ENCODE measurements at regions not wholly inside any gene's neighbourhood (a gene's known extent, or its start where the extent isn't known, plus 50 kb on each side); places are given as distances from the start of the nearest gene placed in this dataset.

GRCh38 chr5:67732471-67732870 lies 483.1 kb upstream of the PIK3R1 start:
- no peak overlapping the region for H3K4me3 ChIP-seq (ENCODE audit: low read length in 2 of 2)
- no peaks in the 10 kb centered on the region for H3K27me3 ChIP-seq (ENCODE audit: insufficient read depth, low read length)
- peaks cover 0 to 2% (median 0%) of the 10 kb centered on the region in 8 donors for H3K9me3 Mint-ChIP-seq
- H3K36me3 Mint-ChIP-seq, result peaks cover 0 to 1% of the 10 kb centered on the region in 2 donors
- H3K36me3 ChIP-seq (ENCODE audit: insufficient read depth, low read length), result no peaks in the 10 kb centered on the region
- H3K4me3 Mint-ChIP-seq, result peak overlapping the region in 1 of 8 donors; percentile 11
- ChIA-PET CTCF (ENCODE audit: partially characterized antibody) (no interaction called here), POLR2A (ENCODE audit: partially characterized antibody) (no interaction called here)
- H3K27me3 Mint-ChIP-seq, result peaks cover 14 to 15% of the 10 kb centered on the region in 2 donors
- no peak for DNase-seq
- H3K9me3 ChIP-seq (ENCODE audit: control insufficient read depth in 1 of 2, low read length in 2 of 2), result no peaks in the 10 kb centered on the region
- no peaks in the 10 kb centered on the region for H3K4me1 Mint-ChIP-seq
- no peaks in the 10 kb centered on the region for H3K4me1 ChIP-seq (ENCODE audit: insufficient read depth, low read length)
- H3K27ac Mint-ChIP-seq, result no peak overlapping the region
- H3K27ac ChIP-seq (ENCODE audit: low read depth, low read length), result no peak overlapping the region
- intact Hi-C loops (cut with micrococcal nuclease), result no loop called here

DNA sequence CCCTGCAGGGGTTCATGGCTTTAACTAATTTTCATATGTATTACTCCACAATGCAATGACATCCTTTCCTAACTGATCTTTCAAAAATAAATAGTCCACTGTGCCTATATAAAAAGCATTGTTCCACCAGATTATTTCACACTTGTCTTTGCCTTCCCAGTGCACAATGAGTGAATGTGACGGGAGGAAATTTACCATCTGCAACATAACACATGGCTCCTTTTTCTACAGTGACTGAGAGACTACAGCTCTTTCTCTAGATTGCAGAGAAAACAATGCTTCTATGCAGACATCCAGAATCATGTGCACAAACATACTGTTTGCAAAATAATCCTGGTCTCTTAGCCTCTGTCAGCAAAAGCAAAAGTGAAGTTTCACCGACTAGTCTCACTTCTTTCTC lies 483.7 kb upstream of the PIK3R1 start:
- CTCF ChIA-PET (ENCODE audit: partially characterized antibody), result no interaction called here
- intact Hi-C loops (cut with micrococcal nuclease), result no loop called here
- Histone ChIP-seq H3K9me3 (ENCODE audit: control insufficient read depth in 1 of 2, low read length in 2 of 2) (no peaks in the 10 kb centered on the region), H3K27ac (ENCODE audit: low read depth, low read length) (no peak overlapping the region), H3K4me3 (ENCODE audit: low read length in 2 of 2) (no peak overlapping the region), H3K27me3 (ENCODE audit: insufficient read depth, low read length) (no peaks in the 10 kb centered on the region), H3K36me3 (ENCODE audit: insufficient read depth, low read length) (no peaks in the 10 kb centered on the region), H3K4me1 (ENCODE audit: insufficient read depth, low read length) (no peaks in the 10 kb centered on the region)
- Mint-ChIP-seq H3K9me3 (peaks cover 0 to 2% (median 0%) of the 10 kb centered on the region in 8 donors), H3K36me3 (peaks cover 0 to 1% of the 10 kb centered on the region in 2 donors), H3K27me3 (peaks cover 14 to 15% of the 10 kb centered on the region in 2 donors), H3K4me3 (no peak overlapping the region), H3K27ac (no peak overlapping the region), H3K4me1 (no peaks in the 10 kb centered on the region)
- POLR2A ChIA-PET (ENCODE audit: partially characterized antibody), result no interaction called here
- no peak for DNase-seq

DNA sequence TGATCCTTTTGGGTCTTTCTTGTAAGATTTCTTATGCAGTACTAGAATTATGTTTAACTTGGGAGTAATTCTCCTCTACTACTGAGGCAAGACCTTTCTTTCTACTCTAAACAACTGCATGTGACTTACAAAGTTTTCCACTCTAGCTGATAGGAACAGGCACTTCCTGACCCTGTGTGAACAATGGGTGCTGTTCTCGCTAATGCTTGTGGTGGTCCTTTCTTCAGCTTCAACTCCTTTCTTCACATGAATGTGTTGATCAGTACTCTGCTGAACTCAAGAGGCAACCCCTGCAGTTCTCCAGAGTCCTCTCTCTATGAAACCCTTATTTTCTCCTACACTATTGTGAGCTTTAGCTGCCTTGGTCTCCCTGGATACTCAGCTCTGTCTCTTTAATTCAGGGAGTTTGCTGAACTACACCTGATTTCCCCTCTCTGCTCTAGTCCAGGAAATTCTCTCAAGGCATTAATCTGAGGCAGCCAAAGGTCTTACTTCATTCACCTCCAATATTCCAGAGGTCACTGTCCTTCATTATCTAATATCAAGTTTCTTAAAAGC lies 484.6 kb upstream of the PIK3R1 start:
- Mint-ChIP-seq H3K27me3 (peaks cover 14 to 15% of the 10 kb centered on the region in 2 donors), H3K4me3 (no peak overlapping the region), H3K9me3 (peaks cover 0 to 2% (median 0%) of the 10 kb centered on the region in 8 donors), H3K27ac (no peak overlapping the region), H3K4me1 (no peaks in the 10 kb centered on the region), H3K36me3 (no peaks in the 10 kb centered on the region)
- POLR2A ChIA-PET (ENCODE audit: partially characterized antibody), result no interaction called here
- no peaks in the 10 kb centered on the region for H3K36me3 ChIP-seq (ENCODE audit: insufficient read depth, low read length)
- CTCF ChIA-PET (ENCODE audit: partially characterized antibody), result no interaction called here
- DNase-seq, result no peak
- H3K27ac ChIP-seq (ENCODE audit: low read depth, low read length), result no peak overlapping the region
- H3K27me3 ChIP-seq (ENCODE audit: insufficient read depth, low read length), result no peaks in the 10 kb centered on the region
- H3K9me3 ChIP-seq (ENCODE audit: control insufficient read depth in 1 of 2, low read length in 2 of 2), result no peaks in the 10 kb centered on the region
- H3K4me1 ChIP-seq (ENCODE audit: insufficient read depth, low read length), result no peaks in the 10 kb centered on the region
- H3K4me3 ChIP-seq (ENCODE audit: low read length in 2 of 2), result no peak overlapping the region
- intact Hi-C loops (cut with micrococcal nuclease), result no loop called here

GRCh38 chr5:67728326-67728890 lies 487.1 kb upstream of the PIK3R1 start:
- peaks cover 7 to 8% of the 10 kb centered on the region in 2 donors for H3K27me3 Mint-ChIP-seq
- no peak for DNase-seq
- intact Hi-C loops (cut with micrococcal nuclease), result no loop called here
- POLR2A ChIA-PET (ENCODE audit: partially characterized antibody), result no interaction called here
- no peaks in the 10 kb centered on the region for H3K36me3 Mint-ChIP-seq
- Histone ChIP-seq H3K4me3 (ENCODE audit: low read length in 2 of 2) (no peak overlapping the region), H3K27ac (ENCODE audit: low read depth, low read length) (no peak overlapping the region), H3K36me3 (ENCODE audit: insufficient read depth, low read length) (no peaks in the 10 kb centered on the region), H3K27me3 (ENCODE audit: insufficient read depth, low read length) (no peaks in the 10 kb centered on the region), H3K9me3 (ENCODE audit: control insufficient read depth in 1 of 2, low read length in 2 of 2) (no peaks in the 10 kb centered on the region), H3K4me1 (ENCODE audit: insufficient read depth, low read length) (no peaks in the 10 kb centered on the region)
- H3K9me3 Mint-ChIP-seq, result no peaks in the 10 kb centered on the region
- no peaks in the 10 kb centered on the region for H3K4me1 Mint-ChIP-seq
- CTCF ChIA-PET (ENCODE audit: partially characterized antibody), result no interaction called here
- H3K4me3 Mint-ChIP-seq, result no peak overlapping the region
- H3K27ac Mint-ChIP-seq, result no peak overlapping the region

GRCh38 chr5:67725604-67726003 lies 490.0 kb upstream of the PIK3R1 start:
- Mint-ChIP-seq H3K4me3 (no peak overlapping the region), H3K27me3 (peaks cover 0 to 3% of the 10 kb centered on the region in 2 donors), H3K4me1 (no peaks in the 10 kb centered on the region), H3K27ac (no peak overlapping the region), H3K36me3 (no peaks in the 10 kb centered on the region), H3K9me3 (no peaks in the 10 kb centered on the region)
- H3K36me3 ChIP-seq (ENCODE audit: insufficient read depth, low read length), result no peaks in the 10 kb centered on the region
- intact Hi-C loops (cut with micrococcal nuclease), result no loop called here
- no peak for DNase-seq
- H3K9me3 ChIP-seq (ENCODE audit: control insufficient read depth in 1 of 2, low read length in 2 of 2), result no peaks in the 10 kb centered on the region
- H3K27me3 ChIP-seq (ENCODE audit: insufficient read depth, low read length), result no peaks in the 10 kb centered on the region
- H3K4me1 ChIP-seq (ENCODE audit: insufficient read depth, low read length), result no peaks in the 10 kb centered on the region
- no peak overlapping the region for H3K4me3 ChIP-seq (ENCODE audit: low read length in 2 of 2)
- ChIA-PET CTCF (ENCODE audit: partially characterized antibody) (no interaction called here), POLR2A (ENCODE audit: partially characterized antibody) (no interaction called here)
- H3K27ac ChIP-seq (ENCODE audit: low read depth, low read length), result no peak overlapping the region

- Histone ChIP-seq H3K27me3 (ENCODE audit: insufficient read depth, low read length) (no peaks in the 10 kb centered on the region), H3K9me3 (ENCODE audit: control insufficient read depth in 1 of 2, low read length in 2 of 2) (no peaks in the 10 kb centered on the region), H3K4me3 (ENCODE audit: low read length in 2 of 2) (no peak overlapping the region), H3K36me3 (ENCODE audit: insufficient read depth, low read length) (no peaks in the 10 kb centered on the region), H3K4me1 (ENCODE audit: insufficient read depth, low read length) (no peaks in the 10 kb centered on the region), H3K27ac (ENCODE audit: low read depth, low read length) (no peak overlapping the region)
- H3K36me3 Mint-ChIP-seq, result no peaks in the 10 kb centered on the region
- no peak for DNase-seq
- H3K27ac Mint-ChIP-seq, result no peak overlapping the region
- POLR2A ChIA-PET (ENCODE audit: partially characterized antibody), result no interaction called here
- H3K9me3 Mint-ChIP-seq, result no peaks in the 10 kb centered on the region
- CTCF ChIA-PET (ENCODE audit: partially characterized antibody), result no interaction called here
- no peak overlapping the region for H3K4me3 Mint-ChIP-seq
- intact Hi-C loops (cut with micrococcal nuclease), result no loop called here
- H3K4me1 Mint-ChIP-seq, result no peaks in the 10 kb centered on the region
- peaks cover 0 to 1% of the 10 kb centered on the region in 2 donors for H3K27me3 Mint-ChIP-seq
These were observed 491.0 kb upstream of the PIK3R1 start for GRCh38 chr5:67724412-67725135.

DNA sequence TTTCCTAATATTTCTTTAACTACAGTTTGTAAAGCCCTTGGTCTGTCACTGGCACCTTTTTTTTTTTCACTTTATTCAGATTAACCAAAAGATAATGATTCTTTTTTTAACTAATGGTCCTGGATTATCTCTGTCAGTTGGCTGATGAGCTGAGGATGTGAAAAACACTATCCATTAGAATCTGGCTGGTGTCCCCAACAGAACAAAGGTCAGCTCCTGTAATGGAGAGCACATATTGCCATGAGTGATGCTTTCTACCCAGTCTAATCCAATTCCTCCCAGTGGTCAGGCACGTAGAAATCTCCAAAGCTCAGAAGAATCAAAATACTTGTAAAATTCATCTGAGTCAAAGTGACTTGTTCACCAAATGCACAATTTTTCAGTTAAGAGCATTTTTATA lies 491.7 kb upstream of the PIK3R1 start:
- Mint-ChIP-seq H3K9me3 (no peaks in the 10 kb centered on the region), H3K36me3 (no peaks in the 10 kb centered on the region), H3K27ac (no peak overlapping the region), H3K27me3 (peaks cover 0 to 1% of the 10 kb centered on the region in 2 donors), H3K4me1 (no peaks in the 10 kb centered on the region), H3K4me3 (no peak overlapping the region)
- Histone ChIP-seq H3K27me3 (ENCODE audit: insufficient read depth, low read length) (no peaks in the 10 kb centered on the region), H3K4me3 (ENCODE audit: low read length in 2 of 2) (no peak overlapping the region), H3K27ac (ENCODE audit: low read depth, low read length) (no peak overlapping the region), H3K9me3 (ENCODE audit: control insufficient read depth in 1 of 2, low read length in 2 of 2) (no peaks in the 10 kb centered on the region), H3K36me3 (ENCODE audit: insufficient read depth, low read length) (no peaks in the 10 kb centered on the region), H3K4me1 (ENCODE audit: insufficient read depth, low read length) (no peaks in the 10 kb centered on the region)
- ChIA-PET CTCF (ENCODE audit: partially characterized antibody) (no interaction called here), POLR2A (ENCODE audit: partially characterized antibody) (no interaction called here)
- intact Hi-C loops (cut with micrococcal nuclease), result no loop called here
- no peak for DNase-seq
